ENCODE measurements at regions not wholly inside any gene's neighbourhood (a gene's known extent, or its start where the extent isn't known, plus 50 kb on each side); places are given as distances from the start of the nearest gene placed in this dataset.

- DNase-seq (ENCODE audit: low read depth) = no peak
- H3K4me3 ChIP-seq (ENCODE audit: low read length) = no peak overlapping the region
- TF ChIP-seq CTCF (IDR thresholded peaks at IDR 0.05; ENCODE audit: insufficient read depth, low read depth, low read length, missing control alignments) = no peak
Measured at GRCh38 chr1:233513431-233513830, 100.5 kb upstream of the KCNK1 start.

- no peak for TF ChIP-seq CTCF (IDR thresholded peaks at IDR 0.05; ENCODE audit: insufficient read depth, low read depth, low read length, missing control alignments)
- H3K4me3 ChIP-seq (ENCODE audit: low read length) = no peak overlapping the region
Measured at GRCh38 chr1:233514946-233515391, 98.9 kb upstream of the KCNK1 start.

GRCh38 chr1:233516732-233517131 is 97.2 kb upstream of the KCNK1 start:
- no peak for TF ChIP-seq CTCF (IDR thresholded peaks at IDR 0.05; ENCODE audit: insufficient read depth, low read depth, low read length, missing control alignments)
- DNase-seq (ENCODE audit: low read depth) = no peak
- no peak overlapping the region for H3K4me3 ChIP-seq (ENCODE audit: low read length)

More at GRCh38 chr1:233514946-233515391, 98.9 kb upstream of the KCNK1 start:
- no peak for DNase-seq (ENCODE audit: low read depth)

GRCh38 chr1:233518344-233518743 is 95.6 kb upstream of the KCNK1 start:
- DNase-seq (ENCODE audit: low read depth) = peak; percentile 53
- peak; percentile 63 for TF ChIP-seq CTCF (IDR thresholded peaks at IDR 0.05; ENCODE audit: insufficient read depth, low read depth, low read length, missing control alignments)
- no peak overlapping the region for H3K4me3 ChIP-seq (ENCODE audit: low read length)

GRCh38 chr1:233520261-233521191 is 93.4 kb upstream of the KCNK1 start:
- no peak for TF ChIP-seq CTCF (IDR thresholded peaks at IDR 0.05; ENCODE audit: insufficient read depth, low read depth, low read length, missing control alignments)
- DNase-seq (ENCODE audit: low read depth) = peak; percentile 96

GRCh38 chr1:233523047-233523446 is 90.9 kb upstream of the KCNK1 start:
- no peak for TF ChIP-seq CTCF (IDR thresholded peaks at IDR 0.05; ENCODE audit: insufficient read depth, low read depth, low read length, missing control alignments)
- no peak for DNase-seq (ENCODE audit: low read depth)
- no peak overlapping the region for H3K4me3 ChIP-seq (ENCODE audit: low read length)

More at GRCh38 chr1:233520261-233521191, 93.4 kb upstream of the KCNK1 start:
- H3K4me3 ChIP-seq (ENCODE audit: low read length) = no peak overlapping the region
